HepG2 (cell line): ENCODE measurements at regions not wholly inside any gene's neighbourhood (a gene's known extent, or its start where the extent isn't known, plus 50 kb on each side); places are given as distances from the start of the nearest gene placed in this dataset.
A peak's percentile ranks its signal among the peaks of the same experiment; 100 is the strongest.

Experiments
- CEBPB ChIP-seq: IDR thresholded peaks from 2 replicates; pipeline ENCODE4 v1.6.1; 2011; ENCODE audit warnings: low read depth, low read length, improper control_type of control experiment, borderline replicate concordance
- FOSL2 ChIP-seq: sonication (generic); formaldehyde crosslinking; IDR thresholded peaks from 2 replicates; pipeline ENCODE4 v1.4.0; 2020; ENCODE audit warnings: missing genetic modification reagents
- KAT7 ChIP-seq: IDR thresholded peaks from 2 replicates; pipeline ENCODE4 v1.6.1; 2018; ENCODE audit warnings: borderline replicate concordance, missing compliant biosample characterization
- MED8 ChIP-seq: sonication (generic); formaldehyde crosslinking; IDR thresholded peaks from 2 replicates; pipeline ENCODE4 v1.8.1; 2023; ENCODE audit warnings: mild to moderate bottlenecking, missing genetic modification reagents; ENCODE audit not compliant: insufficient replicate concordance
- MEIS1 ChIP-seq: sonication (generic); formaldehyde crosslinking; IDR thresholded peaks from 2 replicates; pipeline ENCODE4 v1.9.0; 2021; ENCODE audit warnings: mild to moderate bottlenecking, missing genetic modification reagents, moderate library complexity, borderline replicate concordance
- ZBTB20 ChIP-seq: sonication (generic); formaldehyde crosslinking; IDR thresholded peaks from 2 replicates; pipeline ENCODE4 v1.8.1; 2023; ENCODE audit warnings: missing genetic modification reagents, low read depth, mild to moderate bottlenecking, borderline replicate concordance
- ZFP37 ChIP-seq: sonication (generic); formaldehyde crosslinking; IDR thresholded peaks from 2 replicates; pipeline ENCODE4 v1.4.0; 2020; ENCODE audit warnings: missing genetic modification reagents, borderline replicate concordance
- ZFP41 ChIP-seq: sonication (generic); formaldehyde crosslinking; IDR thresholded peaks from 2 replicates; pipeline ENCODE4 v1.4.0; 2020; ENCODE audit warnings: mild to moderate bottlenecking, missing genetic modification reagents, borderline replicate concordance
- ZNF24 ChIP-seq: fragments of 450-650 bp; IDR thresholded peaks from 2 replicates; pipeline ENCODE4 v1.6.1; 2017; ENCODE audit warnings: antibody characterized with exemption, mild to moderate bottlenecking
- ZNF652 ChIP-seq: IDR thresholded peaks from 2 replicates; pipeline ENCODE4 v1.6.1; 2016; ENCODE audit warnings: low read depth, borderline replicate concordance
- ZNF670 ChIP-seq: sonication (generic); formaldehyde crosslinking; IDR thresholded peaks from 2 replicates; pipeline ENCODE4 v1.8.0; 2022; ENCODE audit warnings: mild to moderate bottlenecking, missing genetic modification reagents, borderline replicate concordance
- ZNF816 ChIP-seq: sonication (generic); formaldehyde crosslinking; IDR thresholded peaks from 2 replicates; pipeline ENCODE4 v1.8.0; 2022; ENCODE audit warnings: missing genetic modification reagents, mild to moderate bottlenecking, borderline replicate concordance
- TF ChIP-seq, protein P1 (sequence below): sonication (generic); formaldehyde crosslinking; conservative IDR thresholded peaks from 2 replicates; pipeline ENCODE4 v1.8.0; 2022; ENCODE audit warnings: low read depth, missing genetic modification reagents
- TF ChIP-seq, protein P2 (sequence below): sonication (generic); formaldehyde crosslinking; IDR thresholded peaks from 2 replicates; pipeline ENCODE4 v1.5.0; 2020; ENCODE audit warnings: mild to moderate bottlenecking, missing genetic modification reagents, borderline replicate concordance
- TF ChIP-seq, protein P3 (sequence below): sonication (generic); formaldehyde crosslinking; IDR thresholded peaks from 2 replicates; pipeline ENCODE4 v1.9.0; 2021; ENCODE audit warnings: missing genetic modification reagents, borderline replicate concordance
- TF ChIP-seq, protein P4 (sequence below): sonication (generic); formaldehyde crosslinking; IDR thresholded peaks from 2 replicates; pipeline ENCODE4 v1.8.1; 2023; ENCODE audit warnings: missing genetic modification reagents, inconsistent platforms, borderline replicate concordance
- TF ChIP-seq, protein P5 (sequence below): sonication (generic); formaldehyde crosslinking; IDR thresholded peaks from 2 replicates; pipeline ENCODE4 v1.5.0; 2020; ENCODE audit warnings: mild to moderate bottlenecking, missing genetic modification reagents

DNA sequence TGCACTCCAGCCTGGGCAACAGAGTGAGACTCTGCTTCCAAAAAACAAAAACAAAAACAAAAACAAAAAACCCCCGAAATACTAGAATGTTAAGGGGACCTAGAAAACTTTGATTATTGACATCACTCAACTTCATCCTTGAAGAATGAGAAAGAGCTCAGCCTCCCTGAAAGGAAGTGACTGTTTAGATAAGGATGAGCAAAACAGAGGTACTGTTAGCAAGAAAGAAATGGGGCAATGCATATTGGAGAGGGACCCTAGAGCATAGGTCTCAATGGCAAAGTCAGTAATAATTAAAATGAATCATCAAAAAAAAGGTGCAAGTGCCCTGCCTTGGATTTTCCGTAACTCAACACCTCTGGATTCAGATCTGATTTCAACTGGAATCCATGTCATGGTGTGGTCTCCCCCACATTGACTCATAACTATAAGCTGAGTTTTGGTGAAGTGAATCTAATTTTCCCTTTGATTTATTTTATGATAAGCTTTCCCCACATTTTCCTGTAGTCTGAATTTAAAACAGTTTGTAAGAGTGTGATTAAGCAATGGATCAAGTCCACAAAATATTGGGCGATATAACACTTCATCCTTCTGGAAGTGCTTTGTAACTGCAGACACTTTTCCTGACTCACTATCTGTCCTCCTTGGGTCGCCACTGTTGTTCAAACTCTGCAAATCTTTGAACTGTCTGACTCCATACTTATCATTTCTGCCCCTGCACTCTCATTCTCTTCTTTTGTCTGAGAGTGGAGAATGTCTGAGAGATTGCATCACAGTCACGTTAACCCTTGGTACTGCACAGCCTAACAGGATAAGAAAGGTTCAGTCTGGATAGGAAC lies 224.8 kb upstream of the LYZL1 start (continued):
- TF ChIP-seq CEBPB (peak; percentile 80), MED8 (CRISPR knock-in tag) (no peak), FOSL2 (no peak), KAT7 (CRISPR knock-in tag) (no peak), ZFP41 (CRISPR knock-in tag) (no peak), ZNF652 (CRISPR knock-in tag) (peak; percentile 93), MEIS1 (no peak), ZNF816 (CRISPR knock-in tag) (no peak), ZBTB20 (CRISPR knock-in tag) (no peak), ZNF670 (CRISPR knock-in tag) (no peak), ZNF24 (no peak), ZFP37 (CRISPR knock-in tag) (no peak)
- TF ChIP-seq, protein P1, sequence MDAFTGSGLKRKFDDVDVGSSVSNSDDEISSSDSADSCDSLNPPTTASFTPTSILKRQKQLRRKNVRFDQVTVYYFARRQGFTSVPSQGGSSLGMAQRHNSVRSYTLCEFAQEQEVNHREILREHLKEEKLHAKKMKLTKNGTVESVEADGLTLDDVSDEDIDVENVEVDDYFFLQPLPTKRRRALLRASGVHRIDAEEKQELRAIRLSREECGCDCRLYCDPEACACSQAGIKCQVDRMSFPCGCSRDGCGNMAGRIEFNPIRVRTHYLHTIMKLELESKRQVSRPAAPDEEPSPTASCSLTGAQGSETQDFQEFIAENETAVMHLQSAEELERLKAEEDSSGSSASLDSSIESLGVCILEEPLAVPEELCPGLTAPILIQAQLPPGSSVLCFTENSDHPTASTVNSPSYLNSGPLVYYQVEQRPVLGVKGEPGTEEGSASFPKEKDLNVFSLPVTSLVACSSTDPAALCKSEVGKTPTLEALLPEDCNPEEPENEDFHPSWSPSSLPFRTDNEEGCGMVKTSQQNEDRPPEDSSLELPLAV (CRISPR knock-in tag) = no peak
- TF ChIP-seq, protein P2, sequence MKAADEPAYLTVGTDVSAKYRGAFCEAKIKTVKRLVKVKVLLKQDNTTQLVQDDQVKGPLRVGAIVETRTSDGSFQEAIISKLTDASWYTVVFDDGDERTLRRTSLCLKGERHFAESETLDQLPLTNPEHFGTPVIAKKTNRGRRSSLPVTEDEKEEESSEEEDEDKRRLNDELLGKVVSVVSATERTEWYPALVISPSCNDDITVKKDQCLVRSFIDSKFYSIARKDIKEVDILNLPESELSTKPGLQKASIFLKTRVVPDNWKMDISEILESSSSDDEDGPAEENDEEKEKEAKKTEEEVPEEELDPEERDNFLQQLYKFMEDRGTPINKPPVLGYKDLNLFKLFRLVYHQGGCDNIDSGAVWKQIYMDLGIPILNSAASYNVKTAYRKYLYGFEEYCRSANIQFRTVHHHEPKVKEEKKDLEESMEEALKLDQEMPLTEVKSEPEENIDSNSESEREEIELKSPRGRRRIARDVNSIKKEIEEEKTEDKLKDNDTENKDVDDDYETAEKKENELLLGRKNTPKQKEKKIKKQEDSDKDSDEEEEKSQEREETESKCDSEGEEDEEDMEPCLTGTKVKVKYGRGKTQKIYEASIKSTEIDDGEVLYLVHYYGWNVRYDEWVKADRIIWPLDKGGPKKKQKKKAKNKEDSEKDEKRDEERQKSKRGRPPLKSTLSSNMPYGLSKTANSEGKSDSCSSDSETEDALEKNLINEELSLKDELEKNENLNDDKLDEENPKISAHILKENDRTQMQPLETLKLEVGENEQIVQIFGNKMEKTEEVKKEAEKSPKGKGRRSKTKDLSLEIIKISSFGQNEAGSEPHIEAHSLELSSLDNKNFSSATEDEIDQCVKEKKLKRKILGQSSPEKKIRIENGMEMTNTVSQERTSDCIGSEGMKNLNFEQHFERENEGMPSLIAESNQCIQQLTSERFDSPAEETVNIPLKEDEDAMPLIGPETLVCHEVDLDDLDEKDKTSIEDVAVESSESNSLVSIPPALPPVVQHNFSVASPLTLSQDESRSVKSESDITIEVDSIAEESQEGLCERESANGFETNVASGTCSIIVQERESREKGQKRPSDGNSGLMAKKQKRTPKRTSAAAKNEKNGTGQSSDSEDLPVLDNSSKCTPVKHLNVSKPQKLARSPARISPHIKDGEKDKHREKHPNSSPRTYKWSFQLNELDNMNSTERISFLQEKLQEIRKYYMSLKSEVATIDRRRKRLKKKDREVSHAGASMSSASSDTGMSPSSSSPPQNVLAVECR (CRISPR knock-in tag) = no peak
- TF ChIP-seq, protein P3, sequence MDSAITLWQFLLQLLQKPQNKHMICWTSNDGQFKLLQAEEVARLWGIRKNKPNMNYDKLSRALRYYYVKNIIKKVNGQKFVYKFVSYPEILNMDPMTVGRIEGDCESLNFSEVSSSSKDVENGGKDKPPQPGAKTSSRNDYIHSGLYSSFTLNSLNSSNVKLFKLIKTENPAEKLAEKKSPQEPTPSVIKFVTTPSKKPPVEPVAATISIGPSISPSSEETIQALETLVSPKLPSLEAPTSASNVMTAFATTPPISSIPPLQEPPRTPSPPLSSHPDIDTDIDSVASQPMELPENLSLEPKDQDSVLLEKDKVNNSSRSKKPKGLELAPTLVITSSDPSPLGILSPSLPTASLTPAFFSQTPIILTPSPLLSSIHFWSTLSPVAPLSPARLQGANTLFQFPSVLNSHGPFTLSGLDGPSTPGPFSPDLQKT (CRISPR knock-in tag) = no peak
- TF ChIP-seq, protein P4, sequence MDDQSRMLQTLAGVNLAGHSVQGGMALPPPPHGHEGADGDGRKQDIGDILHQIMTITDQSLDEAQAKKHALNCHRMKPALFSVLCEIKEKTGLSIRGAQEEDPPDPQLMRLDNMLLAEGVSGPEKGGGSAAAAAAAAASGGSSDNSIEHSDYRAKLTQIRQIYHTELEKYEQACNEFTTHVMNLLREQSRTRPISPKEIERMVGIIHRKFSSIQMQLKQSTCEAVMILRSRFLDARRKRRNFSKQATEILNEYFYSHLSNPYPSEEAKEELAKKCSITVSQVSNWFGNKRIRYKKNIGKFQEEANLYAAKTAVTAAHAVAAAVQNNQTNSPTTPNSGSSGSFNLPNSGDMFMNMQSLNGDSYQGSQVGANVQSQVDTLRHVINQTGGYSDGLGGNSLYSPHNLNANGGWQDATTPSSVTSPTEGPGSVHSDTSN (CRISPR knock-in tag) = no peak
- TF ChIP-seq, protein P5, sequence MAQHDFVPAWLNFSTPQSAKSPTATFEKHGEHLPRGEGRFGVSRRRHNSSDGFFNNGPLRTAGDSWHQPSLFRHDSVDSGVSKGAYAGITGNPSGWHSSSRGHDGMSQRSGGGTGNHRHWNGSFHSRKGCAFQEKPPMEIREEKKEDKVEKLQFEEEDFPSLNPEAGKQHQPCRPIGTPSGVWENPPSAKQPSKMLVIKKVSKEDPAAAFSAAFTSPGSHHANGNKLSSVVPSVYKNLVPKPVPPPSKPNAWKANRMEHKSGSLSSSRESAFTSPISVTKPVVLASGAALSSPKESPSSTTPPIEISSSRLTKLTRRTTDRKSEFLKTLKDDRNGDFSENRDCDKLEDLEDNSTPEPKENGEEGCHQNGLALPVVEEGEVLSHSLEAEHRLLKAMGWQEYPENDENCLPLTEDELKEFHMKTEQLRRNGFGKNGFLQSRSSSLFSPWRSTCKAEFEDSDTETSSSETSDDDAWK (CRISPR knock-in tag) = no peak
